Nephron (organoid): ENCODE measurements at regions not wholly inside any gene's neighbourhood (a gene's known extent, or its start where the extent isn't known, plus 50 kb on each side); places are given as distances from the start of the nearest gene placed in this dataset.

Experiments used
- H3K27ac Mint-ChIP-seq, 3 experiments: 2 replicates each; pipeline ENCODE4 v1.8.0; 2020; ENCODE audit warnings: mixed read lengths in 3 of 3, mild to moderate bottlenecking in 2 of 3, moderate library complexity in 1 of 3
- H3K27me3 Mint-ChIP-seq: 2 replicates; pipeline ENCODE4 v1.8.0; 2021; ENCODE audit warnings: low read depth, mild to moderate bottlenecking, moderate library complexity, mixed read lengths
- H3K36me3 Mint-ChIP-seq: 2 replicates; pipeline ENCODE4 v1.8.0; 2020; ENCODE audit warnings: low read depth, mixed read lengths
- H3K4me1 Mint-ChIP-seq: 2 replicates; pipeline ENCODE4 v1.8.0; 2020; ENCODE audit warnings: mixed read lengths
- H3K4me3 Mint-ChIP-seq, 3 experiments: 2 replicates each; pipeline ENCODE4 v1.8.0; 2020; ENCODE audit warnings: mild to moderate bottlenecking in 3 of 3, mixed read lengths in 3 of 3, moderate library complexity in 2 of 3
- H3K9me3 Mint-ChIP-seq: 2 replicates; pipeline ENCODE4 v1.8.0; 2020; ENCODE audit warnings: mixed read lengths
- TF ChIP-seq, protein P1 (sequence below), 3 experiments: fragments of 200-600 bp; sonication (generic); IDR thresholded peaks; one replicate each; pipeline ENCODE4 v1.5.0; 2021; ENCODE audit warnings: antibody characterized with exemption in 3 of 3; ENCODE audit not compliant: unreplicated experiment in 3 of 3

GRCh38 chr5:111582993-111583601 is 70.8 kb upstream of the STARD4 start:
- TF ChIP-seq, protein P1, sequence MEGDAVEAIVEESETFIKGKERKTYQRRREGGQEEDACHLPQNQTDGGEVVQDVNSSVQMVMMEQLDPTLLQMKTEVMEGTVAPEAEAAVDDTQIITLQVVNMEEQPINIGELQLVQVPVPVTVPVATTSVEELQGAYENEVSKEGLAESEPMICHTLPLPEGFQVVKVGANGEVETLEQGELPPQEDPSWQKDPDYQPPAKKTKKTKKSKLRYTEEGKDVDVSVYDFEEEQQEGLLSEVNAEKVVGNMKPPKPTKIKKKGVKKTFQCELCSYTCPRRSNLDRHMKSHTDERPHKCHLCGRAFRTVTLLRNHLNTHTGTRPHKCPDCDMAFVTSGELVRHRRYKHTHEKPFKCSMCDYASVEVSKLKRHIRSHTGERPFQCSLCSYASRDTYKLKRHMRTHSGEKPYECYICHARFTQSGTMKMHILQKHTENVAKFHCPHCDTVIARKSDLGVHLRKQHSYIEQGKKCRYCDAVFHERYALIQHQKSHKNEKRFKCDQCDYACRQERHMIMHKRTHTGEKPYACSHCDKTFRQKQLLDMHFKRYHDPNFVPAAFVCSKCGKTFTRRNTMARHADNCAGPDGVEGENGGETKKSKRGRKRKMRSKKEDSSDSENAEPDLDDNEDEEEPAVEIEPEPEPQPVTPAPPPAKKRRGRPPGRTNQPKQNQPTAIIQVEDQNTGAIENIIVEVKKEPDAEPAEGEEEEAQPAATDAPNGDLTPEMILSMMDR (IDR thresholded peaks at IDR 0.05; ENCODE audit: unreplicated experiment in 3 of 3) = no peak

GRCh38 chr5:111582451-111582850 is 70.1 kb upstream of the STARD4 start:
- no peaks in the 10 kb centered on the region for H3K27me3 Mint-ChIP-seq
- no peaks in the 10 kb centered on the region for H3K4me1 Mint-ChIP-seq
- H3K27ac Mint-ChIP-seq = no peak overlapping the region
- no peak overlapping the region for H3K4me3 Mint-ChIP-seq
- peaks cover 7% of the 10 kb centered on the region for H3K9me3 Mint-ChIP-seq
- no peaks in the 10 kb centered on the region for H3K36me3 Mint-ChIP-seq
- TF ChIP-seq, protein P1 (IDR thresholded peaks at IDR 0.05; ENCODE audit: unreplicated experiment in 3 of 3) = no peak

More at GRCh38 chr5:111582993-111583601, 70.8 kb upstream of the STARD4 start:
- Mint-ChIP-seq H3K4me3 (no peak overlapping the region), H3K9me3 (peaks cover 7% of the 10 kb centered on the region), H3K4me1 (no peaks in the 10 kb centered on the region), H3K27me3 (no peaks in the 10 kb centered on the region), H3K36me3 (no peaks in the 10 kb centered on the region), H3K27ac (no peak overlapping the region)

- Mint-ChIP-seq H3K36me3 (no peaks in the 10 kb centered on the region), H3K27me3 (no peaks in the 10 kb centered on the region), H3K4me1 (no peaks in the 10 kb centered on the region), H3K9me3 (peaks cover 7% of the 10 kb centered on the region), H3K27ac (peak overlapping the region in 1 of 3 experiments; percentile 50), H3K4me3 (no peak overlapping the region)
- TF ChIP-seq, protein P1 (IDR thresholded peaks at IDR 0.05; ENCODE audit: unreplicated experiment in 3 of 3) = no peak
These were observed 68.6 kb upstream of the STARD4 start for GRCh38 chr5:111580956-111581355.

GRCh38 chr5:111574311-111574710 is 62.0 kb upstream of the STARD4 start:
- H3K27ac Mint-ChIP-seq = no peak overlapping the region
- peaks cover 31% of the 10 kb centered on the region for H3K9me3 Mint-ChIP-seq
- H3K4me1 Mint-ChIP-seq = no peaks in the 10 kb centered on the region
- H3K27me3 Mint-ChIP-seq = no peaks in the 10 kb centered on the region
- TF ChIP-seq, protein P1 (IDR thresholded peaks at IDR 0.05; ENCODE audit: unreplicated experiment in 3 of 3) = no peak
- no peaks in the 10 kb centered on the region for H3K36me3 Mint-ChIP-seq
- H3K4me3 Mint-ChIP-seq = no peak overlapping the region

- H3K36me3 Mint-ChIP-seq = no peaks in the 10 kb centered on the region
- H3K4me3 Mint-ChIP-seq = no peak overlapping the region
- H3K27me3 Mint-ChIP-seq = no peaks in the 10 kb centered on the region
- no peaks in the 10 kb centered on the region for H3K4me1 Mint-ChIP-seq
- no peak overlapping the region for H3K27ac Mint-ChIP-seq
- TF ChIP-seq, protein P1 (IDR thresholded peaks at IDR 0.05; ENCODE audit: unreplicated experiment in 3 of 3) = no peak
- H3K9me3 Mint-ChIP-seq = peaks cover 35% of the 10 kb centered on the region
These were observed 60.2 kb upstream of the STARD4 start for GRCh38 chr5:111572561-111572960.
